H9 (cell line): ENCODE measurements at regions not wholly inside any gene's neighbourhood (a gene's known extent, or its start where the extent isn't known, plus 50 kb on each side); places are given as distances from the start of the nearest gene placed in this dataset.

Experiments used
- DNase-seq: peaks from one replicate; pipeline ENCODE4 v3.0.0-alpha.2; 2017
- H2AFZ ChIP-seq: one replicate; pipeline ENCODE4 v1.6.1; 2013; ENCODE audit warnings: mild to moderate bottlenecking, low read length, control low read depth, moderate library complexity
- H2AK5ac ChIP-seq: 2 replicates; pipeline ENCODE4 v1.6.1; 2013; ENCODE audit warnings: low read length, control low read depth, mixed read lengths; ENCODE audit not compliant: insufficient read length
- H2BK120ac ChIP-seq: one replicate; pipeline ENCODE4 v1.6.1; 2013; ENCODE audit warnings: low read depth, mild to moderate bottlenecking, low read length, control low read depth, inconsistent platforms; ENCODE audit not compliant: poor library complexity, severe bottlenecking
- H2BK12ac ChIP-seq: 2 replicates; pipeline ENCODE4 v1.6.1; 2013; ENCODE audit warnings: low read length, control low read depth, mixed read lengths, low read depth; ENCODE audit not compliant: insufficient read length
- H2BK15ac ChIP-seq: 2 replicates; pipeline ENCODE4 v1.6.1; 2013; ENCODE audit warnings: low read depth, low read length, control low read depth
- H2BK20ac ChIP-seq: one replicate; pipeline ENCODE4 v1.6.1; 2013; ENCODE audit warnings: low read depth, mild to moderate bottlenecking, low read length, control low read depth, inconsistent platforms; ENCODE audit not compliant: poor library complexity, severe bottlenecking
- H2BK5ac ChIP-seq: 2 replicates; pipeline ENCODE4 v1.6.1; 2013; ENCODE audit warnings: low read length, control low read depth, mixed read lengths; ENCODE audit not compliant: insufficient read length
- H3K14ac ChIP-seq: 2 replicates; pipeline ENCODE4 v1.6.1; 2013; ENCODE audit warnings: low read length, control low read depth; ENCODE audit not compliant: insufficient read depth
- H3K18ac ChIP-seq: 2 replicates; pipeline ENCODE4 v1.6.1; 2013; ENCODE audit warnings: low read depth, mild to moderate bottlenecking, mixed read lengths, low read length, control low read depth; ENCODE audit not compliant: insufficient read length
- H3K23ac ChIP-seq: 2 replicates; pipeline ENCODE4 v1.6.1; 2013; ENCODE audit warnings: low read length, control low read depth, mixed read lengths, low read depth; ENCODE audit not compliant: insufficient read length
- H3K23me2 ChIP-seq: 2 replicates; pipeline ENCODE4 v1.6.1; 2013; ENCODE audit warnings: low read depth, mild to moderate bottlenecking, mixed read lengths, low read length, control low read depth; ENCODE audit not compliant: insufficient read length, poor library complexity, severe bottlenecking
- H3K27ac ChIP-seq: 2 replicates; pipeline ENCODE4 v1.5.1; 2013; ENCODE audit warnings: low read length, control low read depth, mixed read lengths, low read depth; ENCODE audit not compliant: insufficient read length
- H3K27me3 ChIP-seq: 2 replicates; pipeline ENCODE4 v1.6.1; 2013; ENCODE audit warnings: low read length, control low read depth, inconsistent platforms; ENCODE audit not compliant: insufficient read depth
- H3K4ac ChIP-seq: 2 replicates; pipeline ENCODE4 v1.6.1; 2013; ENCODE audit warnings: low read depth, mild to moderate bottlenecking, control low read depth, inconsistent platforms, low read length, moderate library complexity
- H3K4me1 ChIP-seq: 2 replicates; pipeline ENCODE4 v1.6.1; 2013; ENCODE audit warnings: low read length, control low read depth, inconsistent platforms; ENCODE audit not compliant: insufficient read depth
- H3K4me2 ChIP-seq: 2 replicates; pipeline ENCODE4 v1.6.1; 2013; ENCODE audit warnings: low read length, control low read depth, mixed read lengths; ENCODE audit not compliant: insufficient read length, insufficient read depth
- H3K56ac ChIP-seq: 2 replicates; pipeline ENCODE4 v1.6.1; 2013; ENCODE audit warnings: low read depth, mild to moderate bottlenecking, mixed read lengths, low read length, control low read depth; ENCODE audit not compliant: insufficient read length
- H3K79me1 ChIP-seq: 2 replicates; pipeline ENCODE4 v1.6.1; 2013; ENCODE audit warnings: low read depth, mild to moderate bottlenecking, moderate library complexity, low read length, control low read depth, inconsistent platforms; ENCODE audit not compliant: insufficient read depth, poor library complexity, severe bottlenecking
- H3K79me2 ChIP-seq: 2 replicates; pipeline ENCODE4 v1.6.1; 2013; ENCODE audit warnings: low read length, control low read depth, inconsistent platforms; ENCODE audit not compliant: insufficient read depth
- H3K9ac ChIP-seq: 2 replicates; pipeline ENCODE4 v1.6.1; 2013; ENCODE audit warnings: low read length, control low read depth, mixed read lengths; ENCODE audit not compliant: insufficient read length; ENCODE audit errors: extremely low read depth
- H3K9me3 ChIP-seq: one replicate; pipeline ENCODE4 v1.6.1; 2013; ENCODE audit warnings: low read depth, low read length, inconsistent platforms; ENCODE audit not compliant: control insufficient read depth
- H3T11ph ChIP-seq: one replicate; pipeline ENCODE4 v1.6.1; 2013; ENCODE audit warnings: mild to moderate bottlenecking, low read length, control low read depth, inconsistent platforms
- H4K20me1 ChIP-seq: one replicate; pipeline ENCODE4 v1.6.1; 2013; ENCODE audit not compliant: control insufficient read depth, insufficient read length, insufficient read depth
- H4K5ac ChIP-seq: 2 replicates; pipeline ENCODE4 v1.6.1; 2013; ENCODE audit warnings: low read depth, mild to moderate bottlenecking, mixed read lengths, low read length, control low read depth; ENCODE audit not compliant: insufficient read length
- H4K8ac ChIP-seq: replicated peaks from 2 replicates; pipeline ENCODE4 v1.6.1; 2013; ENCODE audit warnings: low read length, control low read depth, mixed read lengths, low read depth; ENCODE audit not compliant: insufficient read length
- H4K91ac ChIP-seq: 2 replicates; pipeline ENCODE4 v1.6.1; 2013; ENCODE audit warnings: low read depth, mild to moderate bottlenecking, moderate library complexity, mixed read lengths, low read length, control low read depth; ENCODE audit not compliant: insufficient read length
- H3K27ac Mint-ChIP-seq, 3 experiments: 2 replicates in 2 of 3; 3 replicates in 1 of 3; pipeline ENCODE4 v1.8.0; 2020 to 2021; ENCODE audit warnings: mixed read lengths in 3 of 3, mild to moderate bottlenecking in 1 of 3, moderate library complexity in 1 of 3
- H3K27me3 Mint-ChIP-seq: 2 replicates; pipeline ENCODE4 v1.8.0; 2021; ENCODE audit warnings: low read depth, mild to moderate bottlenecking, moderate library complexity, mixed read lengths
- H3K36me3 Mint-ChIP-seq, 3 experiments: 2 replicates in 2 of 3; 3 replicates in 1 of 3; pipeline ENCODE4 v1.8.0; 2020 to 2021; ENCODE audit warnings: low read depth in 3 of 3, mixed read lengths in 3 of 3; ENCODE audit not compliant: insufficient read depth in 1 of 3
- H3K4me1 Mint-ChIP-seq, 2 experiments: 2 replicates each; pipeline ENCODE4 v1.8.0; 2020; ENCODE audit warnings: mixed read lengths in 2 of 2
- H3K4me3 Mint-ChIP-seq, 2 experiments: 2 replicates in 1 of 2; 3 replicates in 1 of 2; pipeline ENCODE4 v1.8.0; 2020 to 2021; ENCODE audit warnings: mild to moderate bottlenecking in 2 of 2, mixed read lengths in 2 of 2, moderate library complexity in 1 of 2
- H3K9me3 Mint-ChIP-seq, 2 experiments: 2 replicates in 1 of 2; 3 replicates in 1 of 2; pipeline ENCODE4 v1.8.0; 2020; ENCODE audit warnings: mild to moderate bottlenecking in 2 of 2, mixed read lengths in 2 of 2, moderate library complexity in 1 of 2
- CTCF ChIP-seq: fragments of 200-600 bp; sonication (generic); conservative IDR thresholded peaks from 3 replicates; pipeline ENCODE4 v1.8.0; 2021; ENCODE audit warnings: antibody characterized with exemption, mild to moderate bottlenecking
- WGBS: extraction: QIAGEN DNeasy Blood & Tissue Kit; methylation state at CpG from one replicate; pipeline ENCODE4 v1.1.7; 2013; ENCODE audit warnings: missing lambda C conversion rate, low lambda C conversion rate, mixed read lengths; ENCODE audit not compliant: insufficient read length; ENCODE audit errors: extremely low coverage; 5-methylcytosine and 5-hydroxymethylcytosine counted together

GRCh38 chr4:44554768-44555167 is 96.7 kb downstream of the YIPF7 start:
- no CpG with 5 or more reads among the region's 5 CpGs for WGBS
- H2AFZ ChIP-seq: no peak overlapping the region
- no peak for DNase-seq
- H3K27ac ChIP-seq: no peak overlapping the region
- Mint-ChIP-seq H3K36me3 (no peaks in the 10 kb centered on the region), H3K4me3 (no peak overlapping the region), H3K9me3 (no peaks in the 10 kb centered on the region), H3K27ac (no peak overlapping the region), H3K27me3 (no peaks in the 10 kb centered on the region), H3K4me1 (peaks cover 6 to 14% of the 10 kb centered on the region in 2 experiments)
- H3K56ac ChIP-seq: no peak overlapping the region
- no peaks in the 10 kb centered on the region for H3K4me1 ChIP-seq
- H2BK5ac ChIP-seq: no peak overlapping the region
- no peak overlapping the region for H2BK20ac ChIP-seq
- H3K9ac ChIP-seq: no peak overlapping the region
- no peak overlapping the region for H4K5ac ChIP-seq
- no peak overlapping the region for H4K8ac ChIP-seq
- H2BK120ac ChIP-seq: no peak overlapping the region
- H3K4ac ChIP-seq: no peak overlapping the region
- H3T11ph ChIP-seq: no peak overlapping the region
- no peak for TF ChIP-seq CTCF
- no peaks in the 10 kb centered on the region for H3K23me2 ChIP-seq
- H3K23ac ChIP-seq: no peak overlapping the region
- H2BK12ac ChIP-seq: no peak overlapping the region
- H3K18ac ChIP-seq: no peak overlapping the region
- H3K14ac ChIP-seq: no peak overlapping the region
- H3K9me3 ChIP-seq: no peaks in the 10 kb centered on the region
- no peaks in the 10 kb centered on the region for H4K20me1 ChIP-seq
- H4K91ac ChIP-seq: no peak overlapping the region
- H2BK15ac ChIP-seq: no peak overlapping the region
- no peaks in the 10 kb centered on the region for H3K27me3 ChIP-seq
- no peaks in the 10 kb centered on the region for H3K79me2 ChIP-seq
- no peak overlapping the region for H2AK5ac ChIP-seq
- no peaks in the 10 kb centered on the region for H3K79me1 ChIP-seq
- H3K4me2 ChIP-seq: no peak overlapping the region
